Stomach (tissue), 8 donors: ENCODE measurements at regions not wholly inside any gene's neighbourhood (a gene's known extent, or its start where the extent isn't known, plus 50 kb on each side); places are given as distances from the start of the nearest gene placed in this dataset.

Source experiments
- DNase-seq, 2 donors: peaks; one replicate each; pipeline versions ENCODE4 v3.0.0 to v3.0.0-alpha.2; 2013 to 2019
- H3K27ac ChIP-seq, 5 donors: fragments of 200-600 bp in 4 of 5; sonication (generic) in 4 of 5; one replicate each; pipeline ENCODE4 v1.5.1; 2013 to 2019; ENCODE audit warnings: mild to moderate bottlenecking in 1 of 5, moderate library complexity in 1 of 5
- H3K27me3 ChIP-seq, 3 donors: fragments of 200-600 bp; sonication (generic); one replicate each; pipeline ENCODE4 v1.5.1; 2017 to 2019; ENCODE audit warnings: mixed run types in 1 of 3
- H3K36me3 ChIP-seq, 4 donors: fragments of 200-600 bp; sonication (generic); 1 replicate in 3 of 4; 2 replicates in 1 of 4; pipeline ENCODE4 v1.5.1; 2016 to 2019
- H3K4me1 ChIP-seq, 4 donors: fragments of 200-600 bp; sonication (generic); one replicate each; pipeline ENCODE4 v1.5.1; 2016 to 2019
- H3K4me3 ChIP-seq, 4 donors: fragments of 200-600 bp; sonication (generic) in 3 of 4; one replicate each; pipeline ENCODE4 v1.5.1; 2016 to 2019; ENCODE audit warnings: mild to moderate bottlenecking in 1 of 4
- H3K9me3 ChIP-seq, 4 donors: fragments of 200-600 bp; sonication (generic); one replicate each; pipeline ENCODE4 v1.5.1; 2016 to 2019
- EP300 ChIP-seq: sonication (generic); formaldehyde crosslinking; IDR thresholded peaks from one replicate; pipeline ENCODE4 v1.6.1; 2017; ENCODE audit warnings: antibody characterized with exemption
- POLR2A ChIP-seq, 4 donors: fragments of 450-650 bp; IDR thresholded peaks; one replicate each; pipeline ENCODE4 v1.6.1; 2016; ENCODE audit warnings: antibody characterized with exemption in 4 of 4, control low read depth in 2 of 4, mild to moderate bottlenecking in 1 of 4, moderate library complexity in 1 of 4
- POLR2AphosphoS5 ChIP-seq, 3 donors: sonication (generic); formaldehyde crosslinking; IDR thresholded peaks; one replicate each; pipeline ENCODE4 v1.6.1; 2016; ENCODE audit warnings: antibody characterized with exemption in 3 of 3
- WGBS, 5 donors: extraction: QIAGEN DNeasy Blood & Tissue Kit in 3 of 5; methylation state at CpG; one replicate each; pipeline versions ENCODE4 v1.1.5 to v1.1.7; 2013 to 2018; 5-methylcytosine and 5-hydroxymethylcytosine counted together
- intact Hi-C: fragments of 100-400 bp; cut with DNase I; formaldehyde crosslinking; loops from one replicate; pipeline ENCODE4 v1.15.1; 2023; ENCODE audit warnings: low total_unique reads
- TF ChIP-seq, protein P1 (sequence below), 7 experiments: fragments of 450-650 bp in 4 of 7; fragments of 200-600 bp in 3 of 7; sonication (generic) in 3 of 7; IDR thresholded peaks; one replicate each; pipeline ENCODE4 v1.5.1; 2016 to 2019; ENCODE audit warnings: antibody characterized with exemption in 7 of 7, control low read depth in 2 of 7, mild to moderate bottlenecking in 1 of 7
- donor health status: healthy with polysubstance abuse.
- donor health status: Bipolar disorder and iron deficiency.
- donor health status: healthy.

DNA sequence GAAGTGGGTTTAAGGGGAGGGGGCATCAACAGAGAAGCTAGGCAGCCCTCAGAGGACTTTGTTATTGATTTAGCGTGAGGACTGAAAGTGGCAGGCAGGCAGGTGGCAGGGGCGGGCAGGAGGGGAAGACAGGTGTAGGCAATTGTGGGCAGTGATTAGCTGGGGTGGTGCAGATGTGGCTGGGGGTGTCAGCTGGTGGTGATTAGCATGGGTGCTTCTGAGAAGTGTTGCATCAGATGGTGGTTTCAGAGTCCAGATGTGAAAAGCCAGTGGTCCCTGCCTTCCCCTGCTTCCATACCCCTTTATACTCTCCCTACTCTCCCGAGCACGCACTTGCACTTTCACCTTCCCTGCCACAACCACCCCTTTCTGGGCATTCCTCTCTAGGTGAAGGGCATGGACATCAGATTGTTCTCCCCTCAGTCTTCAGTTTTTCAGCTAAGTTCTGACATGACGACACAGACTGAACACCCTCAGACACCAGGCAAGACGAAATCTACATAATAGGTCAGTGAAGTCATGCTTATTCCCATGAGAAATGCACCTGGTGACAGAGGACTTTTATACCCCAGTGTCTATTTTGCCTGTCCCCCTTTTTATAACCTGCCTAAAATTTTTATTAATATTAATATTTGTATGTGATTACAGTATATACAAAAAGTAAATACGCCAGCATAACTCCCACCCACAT, 435.7 kb upstream of the CADM1 start:
- TF ChIP-seq EP300 (no peak), POLR2A (IDR thresholded peaks at IDR 0.05) (no peak), POLR2AphosphoS5 (IDR thresholded peaks at IDR 0.05) (no peak)
- TF ChIP-seq, protein P1, sequence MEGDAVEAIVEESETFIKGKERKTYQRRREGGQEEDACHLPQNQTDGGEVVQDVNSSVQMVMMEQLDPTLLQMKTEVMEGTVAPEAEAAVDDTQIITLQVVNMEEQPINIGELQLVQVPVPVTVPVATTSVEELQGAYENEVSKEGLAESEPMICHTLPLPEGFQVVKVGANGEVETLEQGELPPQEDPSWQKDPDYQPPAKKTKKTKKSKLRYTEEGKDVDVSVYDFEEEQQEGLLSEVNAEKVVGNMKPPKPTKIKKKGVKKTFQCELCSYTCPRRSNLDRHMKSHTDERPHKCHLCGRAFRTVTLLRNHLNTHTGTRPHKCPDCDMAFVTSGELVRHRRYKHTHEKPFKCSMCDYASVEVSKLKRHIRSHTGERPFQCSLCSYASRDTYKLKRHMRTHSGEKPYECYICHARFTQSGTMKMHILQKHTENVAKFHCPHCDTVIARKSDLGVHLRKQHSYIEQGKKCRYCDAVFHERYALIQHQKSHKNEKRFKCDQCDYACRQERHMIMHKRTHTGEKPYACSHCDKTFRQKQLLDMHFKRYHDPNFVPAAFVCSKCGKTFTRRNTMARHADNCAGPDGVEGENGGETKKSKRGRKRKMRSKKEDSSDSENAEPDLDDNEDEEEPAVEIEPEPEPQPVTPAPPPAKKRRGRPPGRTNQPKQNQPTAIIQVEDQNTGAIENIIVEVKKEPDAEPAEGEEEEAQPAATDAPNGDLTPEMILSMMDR (IDR thresholded peaks at IDR 0.05): no peak
- 64 to 78% (median 74%) methylated on average over 7 of the region's 7 CpGs for WGBS, 5 donors
- H3K27me3 ChIP-seq: peaks cover 0 to 15% (median 0%) of the 10 kb centered on the region in 3 donors
- DNase-seq: peak in 1 of 2 donors; percentile 37
- H3K27ac ChIP-seq: no peak overlapping the region
- intact Hi-C loops: no loop called here
- H3K36me3 ChIP-seq: no peaks in the 10 kb centered on the region
- no peak overlapping the region for H3K4me3 ChIP-seq
- H3K9me3 ChIP-seq: no peaks in the 10 kb centered on the region
- H3K4me1 ChIP-seq: no peaks in the 10 kb centered on the region

GRCh38 chr11:115939104-115939730, 435.0 kb upstream of the CADM1 start:
- Histone ChIP-seq H3K36me3 (no peaks in the 10 kb centered on the region), H3K4me3 (no peak overlapping the region), H3K4me1 (no peaks in the 10 kb centered on the region), H3K27ac (no peak overlapping the region), H3K9me3 (no peaks in the 10 kb centered on the region), H3K27me3 (peaks cover 0 to 15% (median 0%) of the 10 kb centered on the region in 3 donors)
- no peak for TF ChIP-seq POLR2AphosphoS5 (IDR thresholded peaks at IDR 0.05)
- no peak for TF ChIP-seq POLR2A (IDR thresholded peaks at IDR 0.05)
- TF ChIP-seq, protein P1 (IDR thresholded peaks at IDR 0.05): no peak
- no peak for TF ChIP-seq EP300
- 39 to 64% (median 41%) methylated on average over 6 of the region's 6 CpGs for WGBS, 5 donors
- intact Hi-C loops: no loop called here
- no peak for DNase-seq

DNA sequence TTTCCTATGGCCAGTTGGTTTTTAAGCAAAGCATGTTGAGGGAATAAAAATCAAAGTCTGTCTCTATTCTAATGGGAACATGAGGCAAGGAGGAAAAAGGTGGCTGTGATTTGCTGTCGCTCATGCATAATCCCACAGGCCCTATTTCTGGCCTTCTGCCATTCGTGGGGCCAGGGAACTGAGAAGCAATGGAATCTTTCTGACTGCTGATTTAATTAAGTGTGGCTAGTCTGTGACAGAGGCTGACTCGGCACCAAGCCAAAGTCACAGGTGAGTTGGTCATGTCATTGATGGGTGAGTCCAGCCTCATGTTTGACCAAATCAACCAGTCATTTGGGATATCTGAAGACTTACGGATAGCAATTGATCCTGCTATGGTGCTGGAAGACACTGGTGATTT, 429.3 kb upstream of the CADM1 start:
- Histone ChIP-seq H3K4me3 (no peak overlapping the region), H3K9me3 (no peaks in the 10 kb centered on the region), H3K27ac (no peak overlapping the region), H3K27me3 (no peaks in the 10 kb centered on the region), H3K36me3 (no peaks in the 10 kb centered on the region), H3K4me1 (peaks cover 0 to 24% (median 9%) of the 10 kb centered on the region in 4 donors)
- no peak for TF ChIP-seq EP300
- TF ChIP-seq POLR2AphosphoS5 (IDR thresholded peaks at IDR 0.05): no peak
- TF ChIP-seq, protein P1 (IDR thresholded peaks at IDR 0.05): no peak
- TF ChIP-seq POLR2A (IDR thresholded peaks at IDR 0.05): no peak
- no peak for DNase-seq
- WGBS, 5 donors: 80 to 90% (median 88%) methylated on average over 4 of the region's 4 CpGs
- intact Hi-C loops: no loop called here

DNA sequence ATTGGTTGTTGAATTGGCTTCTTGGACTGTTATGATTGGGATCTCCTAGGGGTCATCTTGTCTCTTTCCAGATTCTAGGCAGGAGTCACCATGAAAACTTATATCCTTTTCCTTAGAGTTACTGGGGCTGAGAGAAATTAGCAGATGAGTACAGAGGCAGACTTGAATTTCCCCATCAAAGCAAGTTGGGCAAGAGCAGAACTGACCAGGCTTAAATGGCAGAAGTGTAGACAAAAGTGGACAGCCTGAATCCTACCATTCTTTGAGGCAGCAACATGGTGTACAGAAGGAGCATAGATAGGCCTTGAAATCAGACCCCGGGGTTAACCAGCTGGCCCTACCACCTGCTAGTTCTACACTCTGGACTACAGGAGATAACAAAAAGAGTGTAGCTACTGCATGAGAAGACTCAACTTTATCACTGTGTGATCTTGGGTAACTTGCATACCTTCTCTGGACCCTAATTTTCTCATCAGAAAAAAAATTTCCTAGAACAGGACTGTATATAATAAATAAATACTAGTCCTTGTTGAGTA, 427.4 kb upstream of the CADM1 start:
- Histone ChIP-seq H3K36me3 (no peaks in the 10 kb centered on the region), H3K27me3 (peaks cover 0 to 3% (median 0%) of the 10 kb centered on the region in 3 donors), H3K27ac (no peak overlapping the region), H3K4me3 (no peak overlapping the region), H3K9me3 (no peaks in the 10 kb centered on the region), H3K4me1 (peaks cover 0 to 24% (median 9%) of the 10 kb centered on the region in 4 donors)
- intact Hi-C loops: no loop called here
- DNase-seq: no peak
- 79 to 96% (median 90%) methylated on average over 1 of the region's 1 CpG for WGBS, 5 donors
- TF ChIP-seq, protein P1 (IDR thresholded peaks at IDR 0.05): no peak
- TF ChIP-seq POLR2AphosphoS5 (IDR thresholded peaks at IDR 0.05): no peak
- no peak for TF ChIP-seq EP300
- no peak for TF ChIP-seq POLR2A (IDR thresholded peaks at IDR 0.05)
